ENCODE measurements at regions not wholly inside any gene's neighbourhood (a gene's known extent, or its start where the extent isn't known, plus 50 kb on each side); places are given as distances from the start of the nearest gene placed in this dataset.
A peak's percentile ranks its signal among the peaks of the same experiment; 100 is the strongest.

- H3K9me3 Mint-ChIP-seq, result peaks cover 5% of the 10 kb centered on the region
- no peak for DNase-seq (ENCODE audit: low spot score in 2 of 2)
- no peak overlapping the region for H3K27ac Mint-ChIP-seq
- peaks cover 6% of the 10 kb centered on the region for H3K36me3 Mint-ChIP-seq
- peak overlapping the region; percentile 57 for H3K4me3 Mint-ChIP-seq
- peaks cover 1% of the 10 kb centered on the region for H3K27me3 Mint-ChIP-seq
- peaks cover 7% of the 10 kb centered on the region for H3K4me1 Mint-ChIP-seq
- ATAC-seq (ENCODE audit: low read depth), result peak; percentile 56
These were observed 272.2 kb upstream of the KLF12 start for GRCh38 chr13:74406420-74406819.

- Mint-ChIP-seq H3K27me3 (peaks cover 2% of the 10 kb centered on the region), H3K9me3 (peaks cover 3% of the 10 kb centered on the region), H3K4me1 (no peaks in the 10 kb centered on the region), H3K27ac (no peak overlapping the region), H3K36me3 (peaks cover 3% of the 10 kb centered on the region), H3K4me3 (no peak overlapping the region)
- DNase-seq (ENCODE audit: low spot score in 2 of 2) (no peak), ATAC-seq (ENCODE audit: low read depth) (no peak)
These were observed 264.4 kb upstream of the KLF12 start for GRCh38 chr13:74398599-74398998.

- Mint-ChIP-seq H3K4me1 (peaks cover 2% of the 10 kb centered on the region), H3K27ac (no peak overlapping the region), H3K9me3 (peaks cover 7% of the 10 kb centered on the region), H3K4me3 (no peak overlapping the region), H3K27me3 (peaks cover 2% of the 10 kb centered on the region), H3K36me3 (peaks cover 3% of the 10 kb centered on the region)
- DNase-seq (ENCODE audit: low spot score in 2 of 2) (no peak), ATAC-seq (ENCODE audit: low read depth) (no peak)
These were observed 254.9 kb upstream of the KLF12 start for GRCh38 chr13:74389056-74389455.

GRCh38 chr13:74388626-74389025 lies 254.4 kb upstream of the KLF12 start:
- Mint-ChIP-seq H3K27me3 (peaks cover 2% of the 10 kb centered on the region), H3K36me3 (peaks cover 3% of the 10 kb centered on the region), H3K9me3 (peaks cover 7% of the 10 kb centered on the region), H3K4me1 (peaks cover 2% of the 10 kb centered on the region), H3K27ac (no peak overlapping the region), H3K4me3 (no peak overlapping the region)
- DNase-seq (ENCODE audit: low spot score in 2 of 2) (no peak), ATAC-seq (ENCODE audit: low read depth) (no peak)

- Mint-ChIP-seq H3K27me3 (no peaks in the 10 kb centered on the region), H3K36me3 (peaks cover 1% of the 10 kb centered on the region), H3K27ac (no peak overlapping the region), H3K4me3 (no peak overlapping the region), H3K9me3 (no peaks in the 10 kb centered on the region), H3K4me1 (no peaks in the 10 kb centered on the region)
- DNase-seq (ENCODE audit: low spot score in 2 of 2) (no peak), ATAC-seq (ENCODE audit: low read depth) (no peak)
These were observed 238.3 kb upstream of the KLF12 start for GRCh38 chr13:74372511-74372910.

- no peaks in the 10 kb centered on the region for H3K4me1 Mint-ChIP-seq
- H3K9me3 Mint-ChIP-seq, result peaks cover 2% of the 10 kb centered on the region
- no peak for DNase-seq (ENCODE audit: low spot score in 2 of 2)
These were observed 233.0 kb upstream of the KLF12 start for GRCh38 chr13:74367193-74367592.

GRCh38 chr13:74361274-74361673 lies 227.1 kb upstream of the KLF12 start:
- DNase-seq (ENCODE audit: low spot score in 2 of 2) (no peak), ATAC-seq (ENCODE audit: low read depth) (no peak)
- Mint-ChIP-seq H3K4me1 (no peaks in the 10 kb centered on the region), H3K27ac (no peak overlapping the region), H3K9me3 (no peaks in the 10 kb centered on the region), H3K36me3 (peaks cover 6% of the 10 kb centered on the region), H3K4me3 (no peak overlapping the region), H3K27me3 (peaks cover 4% of the 10 kb centered on the region)

More at GRCh38 chr13:74367193-74367592, 233.0 kb upstream of the KLF12 start:
- Mint-ChIP-seq H3K4me3 (no peak overlapping the region), H3K27ac (no peak overlapping the region), H3K36me3 (peaks cover 4% of the 10 kb centered on the region), H3K27me3 (peaks cover 2% of the 10 kb centered on the region)
- no peak for ATAC-seq (ENCODE audit: low read depth)

GRCh38 chr13:74346960-74347359 lies 212.8 kb upstream of the KLF12 start:
- DNase-seq (ENCODE audit: low spot score in 2 of 2) (no peak), ATAC-seq (ENCODE audit: low read depth) (no peak)
- no peaks in the 10 kb centered on the region for H3K4me1 Mint-ChIP-seq
- H3K36me3 Mint-ChIP-seq, result peaks cover 12% of the 10 kb centered on the region
- peaks cover 3% of the 10 kb centered on the region for H3K9me3 Mint-ChIP-seq
- no peak overlapping the region for H3K4me3 Mint-ChIP-seq
- peaks cover 9% of the 10 kb centered on the region for H3K27me3 Mint-ChIP-seq
- no peak overlapping the region for H3K27ac Mint-ChIP-seq

- Mint-ChIP-seq H3K36me3 (peaks cover 2% of the 10 kb centered on the region), H3K27ac (no peak overlapping the region), H3K4me1 (no peaks in the 10 kb centered on the region), H3K4me3 (no peak overlapping the region), H3K27me3 (no peaks in the 10 kb centered on the region), H3K9me3 (no peaks in the 10 kb centered on the region)
- DNase-seq (ENCODE audit: low spot score in 2 of 2) (no peak), ATAC-seq (ENCODE audit: low read depth) (no peak)
These were observed 204.1 kb upstream of the KLF12 start for GRCh38 chr13:74338341-74338740.

GRCh38 chr13:74336546-74336945 lies 202.3 kb upstream of the KLF12 start:
- Mint-ChIP-seq H3K4me3 (no peak overlapping the region), H3K36me3 (no peaks in the 10 kb centered on the region), H3K4me1 (no peaks in the 10 kb centered on the region), H3K27ac (no peak overlapping the region), H3K27me3 (no peaks in the 10 kb centered on the region), H3K9me3 (no peaks in the 10 kb centered on the region)
- no peak for ATAC-seq (ENCODE audit: low read depth)
- no peak for DNase-seq (ENCODE audit: low spot score in 2 of 2)

GRCh38 chr13:74335370-74335769 lies 201.2 kb upstream of the KLF12 start:
- no peaks in the 10 kb centered on the region for H3K36me3 Mint-ChIP-seq
- H3K27ac Mint-ChIP-seq, result no peak overlapping the region
- no peaks in the 10 kb centered on the region for H3K4me1 Mint-ChIP-seq
- no peak overlapping the region for H3K4me3 Mint-ChIP-seq
- no peaks in the 10 kb centered on the region for H3K27me3 Mint-ChIP-seq
- no peaks in the 10 kb centered on the region for H3K9me3 Mint-ChIP-seq
- no peak for ATAC-seq (ENCODE audit: low read depth)
- DNase-seq (ENCODE audit: low spot score in 2 of 2), result no peak

- Mint-ChIP-seq H3K4me1 (no peaks in the 10 kb centered on the region), H3K27ac (no peak overlapping the region), H3K4me3 (no peak overlapping the region), H3K36me3 (no peaks in the 10 kb centered on the region), H3K27me3 (peaks cover 4% of the 10 kb centered on the region), H3K9me3 (no peaks in the 10 kb centered on the region)
- no peak for ATAC-seq (ENCODE audit: low read depth)
- DNase-seq (ENCODE audit: low spot score in 2 of 2), result no peak
These were observed 195.8 kb upstream of the KLF12 start for GRCh38 chr13:74329962-74330361.

GRCh38 chr13:74325106-74325505 lies 190.9 kb upstream of the KLF12 start:
- DNase-seq (ENCODE audit: low spot score in 2 of 2) (no peak), ATAC-seq (ENCODE audit: low read depth) (no peak)
- Mint-ChIP-seq H3K36me3 (no peaks in the 10 kb centered on the region), H3K9me3 (no peaks in the 10 kb centered on the region), H3K27ac (no peak overlapping the region), H3K27me3 (peaks cover 7% of the 10 kb centered on the region), H3K4me1 (no peaks in the 10 kb centered on the region), H3K4me3 (no peak overlapping the region)

- no peak overlapping the region for H3K4me3 Mint-ChIP-seq
- H3K9me3 Mint-ChIP-seq, result no peaks in the 10 kb centered on the region
- H3K36me3 Mint-ChIP-seq, result no peaks in the 10 kb centered on the region
- no peak for DNase-seq (ENCODE audit: low spot score in 2 of 2)
- H3K27ac Mint-ChIP-seq, result no peak overlapping the region
- no peak for ATAC-seq (ENCODE audit: low read depth)
- H3K4me1 Mint-ChIP-seq, result no peaks in the 10 kb centered on the region
- peaks cover 7% of the 10 kb centered on the region for H3K27me3 Mint-ChIP-seq
These were observed 190.1 kb upstream of the KLF12 start for GRCh38 chr13:74324338-74324737.

GRCh38 chr13:74322562-74322961 lies 188.4 kb upstream of the KLF12 start:
- Mint-ChIP-seq H3K27me3 (peaks cover 5% of the 10 kb centered on the region), H3K4me3 (no peak overlapping the region), H3K9me3 (no peaks in the 10 kb centered on the region), H3K4me1 (no peaks in the 10 kb centered on the region), H3K27ac (no peak overlapping the region), H3K36me3 (no peaks in the 10 kb centered on the region)
- DNase-seq (ENCODE audit: low spot score in 2 of 2) (no peak), ATAC-seq (ENCODE audit: low read depth) (no peak)
